ENCODE measurements at regions not wholly inside any gene's neighbourhood (a gene's known extent, or its start where the extent isn't known, plus 50 kb on each side); places are given as distances from the start of the nearest gene placed in this dataset.
"Not testable (repeated sequence)": the region's sequence is repeated elsewhere in the genome, so short reads cannot be mapped to it uniquely, and the experiment has no call there.

- DNase-seq, result no peak
These were observed 148.8 kb upstream of the SFSWAP start for GRCh38 chr12:131561891-131562684.

- not testable (repeated sequence) for DNase-seq
These were observed 146.7 kb upstream of the SFSWAP start for GRCh38 chr12:131564138-131564727.

DNA sequence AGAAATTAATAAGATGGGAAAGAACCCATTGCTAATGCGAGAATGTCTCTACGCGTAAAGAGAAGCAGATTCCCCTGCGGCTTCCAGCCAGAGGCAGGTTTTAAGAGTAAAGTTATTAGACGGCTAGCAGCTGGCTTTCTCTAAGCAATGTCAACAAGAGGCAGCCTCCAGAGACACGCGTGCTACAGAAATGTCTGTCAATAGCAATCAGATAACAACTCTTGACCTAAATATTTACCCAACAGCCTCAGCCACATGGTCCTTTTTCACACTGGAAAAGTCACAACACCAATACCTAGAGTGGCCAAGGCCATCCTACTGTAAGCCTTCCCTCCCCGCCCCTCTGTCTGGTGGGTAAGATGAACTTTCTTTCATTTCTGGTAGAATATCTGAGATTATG is 146.0 kb upstream of the SFSWAP start:
- no peak for DNase-seq

GRCh38 chr12:131565267-131566015 is 145.4 kb upstream of the SFSWAP start:
- no peak for DNase-seq

- no peak for DNase-seq
These were observed 142.6 kb upstream of the SFSWAP start for GRCh38 chr12:131568336-131568735.

DNA sequence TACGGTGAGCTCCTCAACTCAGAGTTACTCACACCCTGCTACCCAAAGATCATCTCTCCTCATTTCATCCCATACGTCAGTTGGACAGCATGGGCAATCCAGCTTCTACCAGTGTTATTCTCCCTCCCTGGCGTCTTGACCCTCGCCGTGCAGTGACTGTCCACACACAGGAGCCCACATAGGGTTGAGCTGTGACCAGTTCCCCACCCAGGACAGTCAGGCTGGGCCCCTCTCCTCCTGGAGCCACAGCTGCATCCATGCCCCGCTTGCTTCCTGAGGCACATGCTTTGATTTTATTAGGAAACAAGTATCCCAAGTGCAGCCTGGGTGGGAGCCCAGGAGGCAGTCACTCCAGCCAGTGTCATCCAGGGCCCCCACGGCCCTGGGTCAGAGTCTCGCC is 140.3 kb upstream of the SFSWAP start:
- DNase-seq, result no peak

- DNase-seq, result no peak
These were observed 139.1 kb upstream of the SFSWAP start for GRCh38 chr12:131571827-131572226.

DNA sequence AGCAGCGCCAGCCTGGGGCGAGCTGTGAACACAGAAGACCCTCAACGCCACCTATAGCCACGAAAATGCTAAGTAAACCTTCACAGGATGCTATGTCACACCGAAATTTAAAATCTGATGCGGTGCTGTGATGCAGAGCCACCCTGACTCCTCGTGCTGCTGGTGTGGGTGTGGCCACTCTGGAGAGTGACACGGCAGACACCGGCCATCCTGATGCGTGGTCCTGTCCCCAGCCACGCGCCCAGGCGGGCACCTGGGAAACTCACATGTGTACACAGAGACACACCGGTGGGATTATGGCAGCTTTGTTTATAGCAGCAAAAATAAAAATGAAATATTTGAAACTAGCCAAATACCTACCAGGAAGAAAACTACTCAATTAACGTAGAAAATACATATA is 138.3 kb upstream of the SFSWAP start:
- no peak for DNase-seq

DNA sequence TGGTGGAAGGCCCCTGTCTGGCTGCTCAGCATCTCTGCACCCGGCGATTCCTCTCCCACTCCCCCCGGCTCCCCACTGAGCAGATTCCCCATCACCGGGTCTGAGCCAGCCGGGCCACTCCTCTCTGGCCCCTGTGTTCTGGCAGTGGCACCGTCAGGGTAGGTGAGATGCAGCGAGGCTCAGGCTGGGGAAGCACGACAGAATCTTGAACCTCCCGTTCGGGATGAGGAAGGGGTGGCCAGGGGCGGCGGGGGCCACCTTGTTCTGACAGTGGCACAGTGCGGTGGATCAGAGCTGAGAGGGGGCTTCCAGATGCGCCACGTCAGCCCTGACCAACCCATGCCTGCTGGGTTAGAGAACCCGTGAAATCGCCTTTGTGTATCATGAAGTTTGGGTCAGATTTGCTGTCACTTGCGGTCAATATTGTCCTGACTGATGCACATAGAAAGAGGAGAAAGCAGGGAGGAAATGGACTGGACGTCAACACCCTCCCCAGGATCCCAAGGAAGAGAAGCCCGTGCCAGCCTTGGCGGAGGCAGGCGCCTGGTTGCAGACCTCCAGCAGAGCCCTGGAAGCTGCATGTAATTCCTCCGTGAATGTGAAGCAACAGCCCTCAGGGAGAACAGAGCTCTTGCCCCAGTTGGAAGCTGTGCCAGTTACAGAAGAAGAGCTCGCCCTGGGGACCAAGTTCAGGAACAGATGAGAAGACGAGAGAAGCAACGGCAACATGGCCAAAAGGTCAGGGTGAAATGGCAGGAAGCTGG is 137.1 kb upstream of the SFSWAP start:
- no peak for DNase-seq

GRCh38 chr12:131574395-131574771 is 136.5 kb upstream of the SFSWAP start:
- no peak for DNase-seq

DNA sequence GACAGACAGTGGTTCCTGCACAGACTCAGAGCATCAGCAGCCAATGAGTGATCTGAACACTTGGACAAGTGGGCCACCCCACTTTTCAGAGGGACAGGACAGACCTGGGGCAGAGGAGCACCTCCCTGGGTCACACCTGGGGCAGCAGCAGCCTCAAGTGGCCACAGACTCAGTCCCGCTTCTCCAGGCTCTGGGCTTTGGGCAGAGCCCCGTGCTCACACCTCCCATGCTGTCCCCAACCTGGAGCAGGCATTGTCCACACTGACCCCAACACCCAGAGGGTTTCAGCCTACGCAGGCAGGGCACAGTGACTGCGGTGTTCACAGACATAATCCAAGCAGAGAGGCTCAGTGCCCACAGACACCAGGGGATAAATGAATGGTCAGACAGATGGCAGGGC is 135.5 kb upstream of the SFSWAP start:
- DNase-seq, result no peak

GRCh38 chr12:131576734-131577133 is 134.2 kb upstream of the SFSWAP start:
- not testable (repeated sequence) for DNase-seq

GRCh38 chr12:131577766-131578165 is 133.1 kb upstream of the SFSWAP start:
- no peak for DNase-seq

GRCh38 chr12:131578828-131579470 is 131.9 kb upstream of the SFSWAP start:
- DNase-seq, result no peak

DNA sequence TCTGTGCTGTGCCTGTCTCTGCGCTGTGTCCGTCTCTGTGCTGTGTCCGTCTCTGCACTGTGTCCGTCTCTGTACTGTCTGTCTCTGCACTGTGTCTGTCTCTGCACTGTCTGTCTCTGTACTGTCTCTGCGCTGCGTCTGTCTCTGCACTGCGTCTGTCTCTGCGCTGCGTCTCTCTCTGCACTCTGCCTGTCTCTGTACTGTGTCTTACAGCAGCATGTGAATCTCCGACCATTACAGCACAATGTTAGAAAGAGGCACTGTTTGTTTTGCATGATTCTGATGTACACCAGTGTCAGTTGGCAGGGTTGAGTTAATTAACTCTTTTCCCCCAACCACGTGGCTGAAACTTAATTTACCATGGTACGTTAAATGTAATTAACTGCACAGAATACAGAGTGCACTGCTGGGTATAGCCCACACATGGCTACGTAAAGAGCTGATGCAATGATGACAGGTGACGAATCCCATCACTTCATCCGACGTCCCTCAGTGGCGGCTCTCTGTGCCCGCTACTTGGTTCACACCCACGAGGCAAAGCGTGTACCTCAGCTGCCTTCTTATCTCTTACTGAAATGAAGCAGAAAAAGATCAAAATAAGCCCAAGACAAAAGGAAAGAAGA is 127.7 kb upstream of the SFSWAP start:
- DNase-seq, result no peak

GRCh38 chr12:131586269-131586668 is 124.6 kb upstream of the SFSWAP start:
- no peak for DNase-seq

DNA sequence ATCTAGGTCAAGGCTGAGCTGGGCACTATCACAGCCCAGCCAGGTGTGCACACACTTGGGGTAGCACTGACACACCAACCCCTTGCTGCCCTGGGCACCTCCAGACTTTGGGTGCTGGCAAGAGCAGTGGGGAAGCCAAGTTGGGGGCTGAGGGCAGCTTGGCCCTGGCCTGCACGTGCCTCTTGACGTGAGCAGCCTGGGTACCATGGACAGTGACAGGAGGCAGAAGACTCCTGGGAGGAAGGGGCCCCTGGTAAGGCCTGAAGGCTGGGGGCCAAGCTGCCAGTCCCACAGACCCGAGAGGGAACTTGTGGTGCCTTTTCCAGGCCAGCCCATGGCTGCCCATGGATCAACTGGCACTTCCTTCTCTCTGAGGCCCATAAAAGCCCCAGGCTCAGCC is 124.1 kb upstream of the SFSWAP start:
- DNase-seq, result no peak

DNA sequence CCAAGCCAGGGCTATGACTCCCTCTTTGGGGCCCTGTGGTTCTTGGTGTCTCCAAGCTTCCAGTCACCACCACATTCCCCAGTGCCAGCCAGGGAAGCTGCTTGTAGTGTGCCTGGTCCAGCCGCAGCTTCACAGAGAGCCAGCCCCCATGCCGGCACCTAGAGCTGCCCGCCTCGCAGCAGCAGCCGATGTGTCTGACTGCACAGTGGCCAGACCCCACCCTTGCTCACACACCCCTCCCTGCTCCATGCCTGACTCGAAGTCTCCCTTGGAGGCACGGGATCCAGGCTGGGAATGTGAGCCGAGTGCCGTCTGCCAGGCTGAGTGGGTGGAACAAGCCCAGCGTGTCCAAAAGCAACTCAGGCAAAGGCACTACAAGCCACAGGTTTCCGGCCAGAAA is 123.3 kb upstream of the SFSWAP start:
- no peak for DNase-seq

- DNase-seq, result no peak
These were observed 121.5 kb upstream of the SFSWAP start for GRCh38 chr12:131589221-131589897.

GRCh38 chr12:131589966-131590365 is 120.9 kb upstream of the SFSWAP start:
- no peak for DNase-seq

DNA sequence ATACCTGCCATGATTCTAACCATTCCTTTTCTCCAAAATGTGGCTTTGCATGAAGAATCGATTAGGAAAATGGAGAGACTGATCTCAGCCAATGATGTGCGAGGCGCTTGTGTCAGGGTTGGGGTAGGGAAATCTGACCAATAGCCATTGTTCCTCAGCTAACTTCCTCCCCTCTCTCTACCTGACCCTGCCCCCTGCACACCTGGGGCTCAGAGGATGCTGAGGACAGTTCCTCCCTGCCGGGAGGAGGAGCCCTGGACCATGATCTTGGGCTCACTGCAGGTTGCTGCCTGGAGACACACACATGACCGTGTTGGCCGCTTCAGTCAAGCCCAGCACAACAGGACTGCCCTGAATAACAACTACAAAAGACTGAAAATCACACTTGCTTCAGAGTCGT is 119.8 kb upstream of the SFSWAP start:
- DNase-seq, result no peak

Measured in activated CD4-positive, alpha-beta T cell treated with anti-CD3 and anti-CD28 coated beads, Interleukin-2, amount 50 U/mL, for 4 hours (primary cell).